Naive B cell (primary cell): ENCODE measurements at regions not wholly inside any gene's neighbourhood (a gene's known extent, or its start where the extent isn't known, plus 50 kb on each side); places are given as distances from the start of the nearest gene placed in this dataset.
"Not testable (repeated sequence)": the region's sequence is repeated elsewhere in the genome, so short reads cannot be mapped to it uniquely, and the experiment has no call there.

ENCODE experiments used
- ATAC-seq, 2 donors: fragments of 150-1000 bp; cut with Tn5 transposase; 2 replicates each; pipeline ENCODE4 v1.10.0; 2021; ENCODE audit warnings: low read depth in 2 of 2, mild to moderate bottlenecking in 2 of 2, moderate library complexity in 2 of 2
- DNase-seq: peaks from one replicate; pipeline ENCODE4 v3.0.0; 2022
- H3K27ac Mint-ChIP-seq, 6 donors: one replicate each; pipeline ENCODE4 v1.8.0; 2020 to 2022; ENCODE audit warnings: mild to moderate bottlenecking in 6 of 6, mixed read lengths in 6 of 6, moderate library complexity in 5 of 6, inconsistent platforms in 2 of 6
- H3K27me3 Mint-ChIP-seq, 3 donors: one replicate each; pipeline ENCODE4 v1.8.0; 2021 to 2022; ENCODE audit warnings: mixed read lengths in 3 of 3, mild to moderate bottlenecking in 1 of 3
- H3K36me3 Mint-ChIP-seq, 2 donors: one replicate each; pipeline ENCODE4 v1.8.0; 2020 to 2022; ENCODE audit warnings: mixed read lengths in 2 of 2, inconsistent platforms in 1 of 2, mild to moderate bottlenecking in 1 of 2
- H3K4me1 Mint-ChIP-seq, 3 donors: one replicate each; pipeline ENCODE4 v1.8.0; 2020 to 2022; ENCODE audit warnings: mixed read lengths in 3 of 3, inconsistent platforms in 1 of 3, mild to moderate bottlenecking in 1 of 3, moderate library complexity in 1 of 3
- H3K4me3 Mint-ChIP-seq, 8 donors: one replicate each; pipeline ENCODE4 v1.8.0; 2020 to 2022; ENCODE audit warnings: mild to moderate bottlenecking in 8 of 8, mixed read lengths in 8 of 8, moderate library complexity in 8 of 8, inconsistent platforms in 2 of 8
- H3K9me3 Mint-ChIP-seq, 7 donors: one replicate each; pipeline ENCODE4 v1.8.0; 2020 to 2022; ENCODE audit warnings: mixed read lengths in 7 of 7, mild to moderate bottlenecking in 5 of 7, inconsistent platforms in 2 of 7, moderate library complexity in 1 of 7

GRCh38 chr14:22122829-22123560 lies 449.4 kb upstream of the OR4E1 start:
- peak; percentile 35 to 55 for ATAC-seq
- peaks cover 2 to 28% (median 18%) of the 10 kb centered on the region in 3 donors for H3K27me3 Mint-ChIP-seq

GRCh38 chr14:22122227-22122818 lies 448.7 kb upstream of the OR4E1 start:
- Mint-ChIP-seq H3K4me1 (peaks cover 4 to 10% (median 9%) of the 10 kb centered on the region in 3 donors), H3K4me3 (peak overlapping the region in 1 of 8 donors; percentile 5), H3K36me3 (no peaks in the 10 kb centered on the region), H3K9me3 (peaks cover 0 to 11% (median 7%) of the 10 kb centered on the region in 7 donors), H3K27ac (no peak overlapping the region), H3K27me3 (peaks cover 7 to 32% (median 21%) of the 10 kb centered on the region in 3 donors)
- ATAC-seq = peak; percentile 54 to 84
- DNase-seq = no peak

More at GRCh38 chr14:22122829-22123560, 449.4 kb upstream of the OR4E1 start:
- H3K36me3 Mint-ChIP-seq = no peaks in the 10 kb centered on the region
- H3K27ac Mint-ChIP-seq = peak overlapping the region in 2 of 6 donors; percentile 38 to 73
- peak overlapping the region in 1 of 8 donors; percentile 5 for H3K4me3 Mint-ChIP-seq
- no peak for DNase-seq
- peaks cover 0 to 6% (median 5%) of the 10 kb centered on the region in 7 donors for H3K9me3 Mint-ChIP-seq
- peaks cover 4 to 10% (median 9%) of the 10 kb centered on the region in 3 donors for H3K4me1 Mint-ChIP-seq

- no peak for ATAC-seq
- H3K4me1 Mint-ChIP-seq = peaks cover 4 to 10% (median 9%) of the 10 kb centered on the region in 3 donors
- H3K9me3 Mint-ChIP-seq = peaks cover 0 to 11% (median 7%) of the 10 kb centered on the region in 7 donors
Measured at GRCh38 chr14:22118899-22119477, 445.4 kb upstream of the OR4E1 start.

GRCh38 chr14:22113401-22113800 lies 439.8 kb upstream of the OR4E1 start:
- Mint-ChIP-seq H3K27ac (no peak overlapping the region), H3K9me3 (peaks cover 0 to 9% (median 7%) of the 10 kb centered on the region in 7 donors), H3K36me3 (no peaks in the 10 kb centered on the region), H3K4me1 (no peaks in the 10 kb centered on the region), H3K4me3 (no peak overlapping the region), H3K27me3 (peaks cover 17 to 46% (median 31%) of the 10 kb centered on the region in 3 donors)
- no peak for ATAC-seq
- no peak for DNase-seq

More at GRCh38 chr14:22118899-22119477, 445.4 kb upstream of the OR4E1 start:
- Mint-ChIP-seq H3K27ac (no peak overlapping the region), H3K4me3 (no peak overlapping the region), H3K36me3 (no peaks in the 10 kb centered on the region), H3K27me3 (peaks cover 19 to 28% (median 26%) of the 10 kb centered on the region in 3 donors)
- DNase-seq = no peak

DNA sequence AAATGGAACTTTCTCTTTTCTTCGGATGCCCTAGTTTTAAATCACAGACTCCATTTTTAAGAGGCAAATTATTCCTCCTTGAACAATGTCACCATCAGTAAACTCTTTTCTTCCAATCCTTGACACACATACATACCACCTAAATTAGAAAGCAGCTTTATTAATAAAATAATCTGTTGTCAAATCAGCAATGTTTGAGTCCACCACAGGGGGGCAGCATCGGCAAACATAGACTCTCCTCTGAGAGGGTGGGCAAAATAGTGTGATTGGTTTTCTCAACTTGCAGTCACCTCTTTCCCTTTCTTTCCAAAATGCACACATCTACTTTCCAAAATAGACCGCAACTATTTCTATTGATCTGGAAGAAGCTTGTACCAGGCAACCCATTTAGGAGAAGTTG lies 438.4 kb upstream of the OR4E1 start:
- Mint-ChIP-seq H3K27me3 (peaks cover 9 to 36% (median 31%) of the 10 kb centered on the region in 3 donors), H3K27ac (no peak overlapping the region), H3K36me3 (no peaks in the 10 kb centered on the region), H3K4me3 (no peak overlapping the region), H3K9me3 (peaks cover 0 to 2% (median 0%) of the 10 kb centered on the region in 7 donors), H3K4me1 (no peaks in the 10 kb centered on the region)
- ATAC-seq (no peak), DNase-seq (no peak)

DNA sequence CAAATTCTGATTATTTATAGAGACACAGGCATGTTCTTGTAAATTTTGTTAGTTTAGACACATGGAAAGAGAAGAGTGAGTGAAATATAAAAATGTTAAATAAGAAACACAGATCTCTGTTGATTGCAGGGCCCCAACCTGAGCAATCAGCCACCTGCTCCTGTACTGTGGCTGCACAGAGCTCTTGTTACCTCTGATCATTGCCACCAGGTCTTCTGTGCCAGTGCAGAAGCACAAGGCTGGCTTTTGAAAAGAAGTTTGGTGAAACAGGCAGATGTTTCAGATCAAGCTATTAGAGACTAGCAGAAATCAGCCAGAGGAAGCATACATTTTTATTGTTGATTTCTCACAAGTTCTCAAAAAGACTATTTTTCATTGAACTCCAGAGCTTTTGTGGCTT lies 434.1 kb upstream of the OR4E1 start:
- ATAC-seq = no peak
- Mint-ChIP-seq H3K9me3 (no peaks in the 10 kb centered on the region), H3K4me1 (no peaks in the 10 kb centered on the region), H3K4me3 (no peak overlapping the region), H3K27me3 (peaks cover 22 to 41% (median 40%) of the 10 kb centered on the region in 3 donors), H3K36me3 (no peaks in the 10 kb centered on the region), H3K27ac (no peak overlapping the region)
- no peak for DNase-seq

- no peak for ATAC-seq
- peaks cover 20 to 41% (median 37%) of the 10 kb centered on the region in 3 donors for H3K27me3 Mint-ChIP-seq
- H3K36me3 Mint-ChIP-seq = no peaks in the 10 kb centered on the region
- DNase-seq = no peak
- H3K9me3 Mint-ChIP-seq = no peaks in the 10 kb centered on the region
- H3K27ac Mint-ChIP-seq = no peak overlapping the region
- H3K4me3 Mint-ChIP-seq = no peak overlapping the region
- no peaks in the 10 kb centered on the region for H3K4me1 Mint-ChIP-seq
Measured at GRCh38 chr14:22106700-22107697, 433.4 kb upstream of the OR4E1 start.

GRCh38 chr14:22105624-22106006 lies 432.0 kb upstream of the OR4E1 start:
- ATAC-seq (no peak), DNase-seq (no peak)
- Mint-ChIP-seq H3K4me1 (no peaks in the 10 kb centered on the region), H3K9me3 (no peaks in the 10 kb centered on the region), H3K36me3 (no peaks in the 10 kb centered on the region), H3K27me3 (peaks cover 26 to 54% (median 46%) of the 10 kb centered on the region in 3 donors), H3K4me3 (no peak overlapping the region), H3K27ac (no peak overlapping the region)

- Mint-ChIP-seq H3K27me3 (peaks cover 26 to 58% (median 49%) of the 10 kb centered on the region in 3 donors), H3K4me3 (no peak overlapping the region), H3K9me3 (no peaks in the 10 kb centered on the region), H3K4me1 (no peaks in the 10 kb centered on the region), H3K36me3 (no peaks in the 10 kb centered on the region), H3K27ac (no peak overlapping the region)
- ATAC-seq = no peak
- no peak for DNase-seq
Measured at GRCh38 chr14:22105006-22105623, 431.5 kb upstream of the OR4E1 start.

DNA sequence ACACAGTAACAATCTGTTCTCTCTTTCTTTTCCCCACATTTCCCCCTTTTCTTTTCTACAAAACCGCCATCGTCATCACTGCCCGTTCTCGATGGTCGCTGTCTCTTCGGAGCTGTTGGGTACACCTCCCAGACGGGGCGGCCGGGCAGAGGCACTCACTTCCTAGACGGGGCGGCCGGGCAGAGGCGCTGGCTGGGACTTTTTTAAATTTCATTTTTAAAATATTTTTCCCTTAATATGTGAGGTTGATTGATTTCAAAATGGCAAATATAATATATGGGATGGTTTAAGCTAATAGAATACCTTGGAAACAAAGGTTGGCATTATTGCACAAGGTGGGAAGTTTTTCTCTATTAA lies 427.1 kb upstream of the OR4E1 start:
- H3K36me3 Mint-ChIP-seq, H3K4me3 Mint-ChIP-seq, DNase-seq, H3K27ac Mint-ChIP-seq, ATAC-seq, H3K9me3 Mint-ChIP-seq, H3K4me1 Mint-ChIP-seq: not testable (repeated sequence)
- H3K27me3 Mint-ChIP-seq = peaks cover 54 to 74% (median 73%) of the 10 kb centered on the region in 3 donors

- H3K4me1 Mint-ChIP-seq = peaks cover 0 to 5% (median 0%) of the 10 kb centered on the region in 3 donors
- H3K36me3 Mint-ChIP-seq = no peaks in the 10 kb centered on the region
- peaks cover 55 to 70% (median 70%) of the 10 kb centered on the region in 3 donors for H3K27me3 Mint-ChIP-seq
- DNase-seq (no peak), ATAC-seq (peak; percentile 45 to 73)
- no peak overlapping the region for H3K27ac Mint-ChIP-seq
- H3K9me3 Mint-ChIP-seq = no peaks in the 10 kb centered on the region
- no peak overlapping the region for H3K4me3 Mint-ChIP-seq
Measured at GRCh38 chr14:22099942-22100763, 426.5 kb upstream of the OR4E1 start.

GRCh38 chr14:22098435-22098834 lies 424.8 kb upstream of the OR4E1 start:
- H3K9me3 Mint-ChIP-seq = no peaks in the 10 kb centered on the region
- no peak overlapping the region for H3K27ac Mint-ChIP-seq

More at GRCh38 chr14:22098435-22098834, 424.8 kb upstream of the OR4E1 start:
- ATAC-seq (no peak), DNase-seq (no peak)
- Mint-ChIP-seq H3K4me1 (peaks cover 0 to 5% (median 0%) of the 10 kb centered on the region in 3 donors), H3K27me3 (peaks cover 50 to 70% (median 62%) of the 10 kb centered on the region in 3 donors), H3K4me3 (no peak overlapping the region), H3K36me3 (no peaks in the 10 kb centered on the region)
